Caco-2 (cell line): ENCODE measurements at regions not wholly inside any gene's neighbourhood (a gene's known extent, or its start where the extent isn't known, plus 50 kb on each side); places are given as distances from the start of the nearest gene placed in this dataset.
"Not testable (repeated sequence)": the region's sequence is repeated elsewhere in the genome, so short reads cannot be mapped to it uniquely, and the experiment has no call there.

Source experiments
- BruUV-seq: library from RNA; stranded (reverse); fragments of 400-500 nt; replicated peaks from 2 replicates; lab custom pipeline; 2021; lab: Mats Ljungman, UMichigan
- CTCF ChIA-PET: fragments of 300-600 bp; sonication (Branson Sonifier 250); formaldehyde crosslinking; loops from one replicate; lab custom pipeline; 2022; ENCODE audit warnings: antibody characterized with exemption; lab: Charles Lee
- POLR2A ChIA-PET: fragments of 300-600 bp; sonication (Branson Sonifier 250); formaldehyde crosslinking; loops from one replicate; lab custom pipeline; 2022; ENCODE audit warnings: antibody characterized with exemption; lab: Charles Lee
- DNase-seq, 2 experiments: peaks; one replicate each; pipeline versions ENCODE4 v3.0.0 to v3.0.0-alpha.2; 2020 to 2022
- H3K27me3 ChIP-seq: replicated peaks from 2 replicates; pipeline ENCODE4 v1.6.0; 2011; ENCODE audit warnings: low read length; ENCODE audit not compliant: control insufficient read depth, insufficient read depth
- H3K36me3 ChIP-seq: 2 replicates; pipeline ENCODE4 v1.5.1; 2011; ENCODE audit warnings: low read length; ENCODE audit not compliant: control insufficient read depth, insufficient read depth
- H3K4me1 ChIP-seq: fragments of 250-450 bp; sonication (Bioruptor Pico); 2 replicates; pipeline ENCODE4 v1.5.1; 2020; ENCODE audit warnings: mild to moderate bottlenecking
- H3K4me3 ChIP-seq: 2 replicates; pipeline ENCODE4 v1.5.1; 2011; ENCODE audit warnings: low read depth, mild to moderate bottlenecking, control low read depth, low read length
- H3K9me3 ChIP-seq: fragments of 250-450 bp; sonication (Bioruptor Pico); 2 replicates; pipeline ENCODE4 v1.5.1; 2020; ENCODE audit warnings: mild to moderate bottlenecking, moderate library complexity
- H3K27ac Mint-ChIP-seq: one replicate; pipeline ENCODE4 v1.8.0; 2022; ENCODE audit warnings: mixed read lengths; ENCODE audit not compliant: unreplicated experiment
- H3K27me3 Mint-ChIP-seq: one replicate; pipeline ENCODE4 v1.8.0; 2022; ENCODE audit warnings: mixed read lengths; ENCODE audit not compliant: insufficient read depth, unreplicated experiment
- H3K36me3 Mint-ChIP-seq: one replicate; pipeline ENCODE4 v1.8.0; 2022; ENCODE audit warnings: mild to moderate bottlenecking, mixed read lengths; ENCODE audit not compliant: insufficient read depth, unreplicated experiment
- H3K4me1 Mint-ChIP-seq: one replicate; pipeline ENCODE4 v1.8.0; 2022; ENCODE audit warnings: low read depth, mixed read lengths; ENCODE audit not compliant: unreplicated experiment
- H3K4me3 Mint-ChIP-seq: one replicate; pipeline ENCODE4 v1.8.0; 2022; ENCODE audit warnings: mild to moderate bottlenecking, moderate library complexity, mixed read lengths; ENCODE audit not compliant: unreplicated experiment
- H3K9me3 Mint-ChIP-seq: one replicate; pipeline ENCODE4 v1.8.0; 2022; ENCODE audit warnings: mixed read lengths; ENCODE audit not compliant: unreplicated experiment
- intact Hi-C: fragments of 100-400 bp; cut with micrococcal nuclease; formaldehyde crosslinking; loops from one replicate; pipeline ENCODE4 v1.10.0; 2022; ENCODE audit not compliant: unreplicated experiment
- TF ChIP-seq, protein P1 (sequence below), 2 experiments: fragments of 200-600 bp in 1 of 2; IDR thresholded peaks; 1 replicate in 1 of 2; 2 replicates in 1 of 2; pipeline versions ENCODE4 v1.5.1 to v1.8.0; 2011 to 2022; ENCODE audit warnings: antibody characterized with exemption in 1 of 2, control low read depth in 1 of 2, inconsistent platforms in 1 of 2, low read depth in 1 of 2, low read length in 1 of 2, mild to moderate bottlenecking in 1 of 2, moderate library complexity in 1 of 2; ENCODE audit not compliant: insufficient read depth in 1 of 2, severe bottlenecking in 1 of 2, unreplicated experiment in 1 of 2

DNA sequence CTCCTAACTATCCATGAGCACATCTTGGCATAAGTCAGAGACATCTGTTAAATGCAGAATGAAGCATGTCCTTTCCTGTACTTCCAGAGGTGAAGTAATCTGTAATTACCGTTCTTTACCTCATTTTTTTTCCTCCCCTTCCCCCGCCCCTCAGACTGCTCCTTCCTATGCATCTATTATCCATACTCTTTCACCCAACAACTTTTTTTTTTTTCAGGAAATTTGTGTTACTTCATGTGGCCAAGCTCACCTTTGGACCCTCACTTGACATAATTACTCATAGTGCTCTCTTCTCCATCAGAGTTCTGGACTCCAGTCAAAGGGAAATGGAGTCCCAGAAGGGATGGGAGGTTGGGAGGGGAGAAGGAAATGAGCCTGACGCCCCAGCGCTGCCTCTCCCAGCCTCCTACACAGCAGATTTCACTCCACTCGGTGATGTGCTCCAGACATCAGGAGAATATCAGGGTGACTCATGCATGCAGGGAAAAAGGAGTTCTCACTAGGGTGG, 568.8 kb downstream of the STIM2 start:
- Histone ChIP-seq H3K4me3 (no peak overlapping the region), H3K4me1 (no peaks in the 10 kb centered on the region), H3K9me3 (no peaks in the 10 kb centered on the region), H3K36me3 (no peaks in the 10 kb centered on the region), H3K27me3 (no peaks in the 10 kb centered on the region)
- intact Hi-C loops, result no loop called here
- H3K27ac Mint-ChIP-seq, result no peak overlapping the region
- DNase-seq, result no peak
- ChIA-PET POLR2A (no interaction called here), CTCF (no interaction called here)
- H3K9me3 Mint-ChIP-seq, result peaks cover 6% of the 10 kb centered on the region
- TF ChIP-seq, protein P1, sequence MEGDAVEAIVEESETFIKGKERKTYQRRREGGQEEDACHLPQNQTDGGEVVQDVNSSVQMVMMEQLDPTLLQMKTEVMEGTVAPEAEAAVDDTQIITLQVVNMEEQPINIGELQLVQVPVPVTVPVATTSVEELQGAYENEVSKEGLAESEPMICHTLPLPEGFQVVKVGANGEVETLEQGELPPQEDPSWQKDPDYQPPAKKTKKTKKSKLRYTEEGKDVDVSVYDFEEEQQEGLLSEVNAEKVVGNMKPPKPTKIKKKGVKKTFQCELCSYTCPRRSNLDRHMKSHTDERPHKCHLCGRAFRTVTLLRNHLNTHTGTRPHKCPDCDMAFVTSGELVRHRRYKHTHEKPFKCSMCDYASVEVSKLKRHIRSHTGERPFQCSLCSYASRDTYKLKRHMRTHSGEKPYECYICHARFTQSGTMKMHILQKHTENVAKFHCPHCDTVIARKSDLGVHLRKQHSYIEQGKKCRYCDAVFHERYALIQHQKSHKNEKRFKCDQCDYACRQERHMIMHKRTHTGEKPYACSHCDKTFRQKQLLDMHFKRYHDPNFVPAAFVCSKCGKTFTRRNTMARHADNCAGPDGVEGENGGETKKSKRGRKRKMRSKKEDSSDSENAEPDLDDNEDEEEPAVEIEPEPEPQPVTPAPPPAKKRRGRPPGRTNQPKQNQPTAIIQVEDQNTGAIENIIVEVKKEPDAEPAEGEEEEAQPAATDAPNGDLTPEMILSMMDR (IDR thresholded peaks at IDR 0.05; ENCODE audit: insufficient read depth in 1 of 2, low read depth in 1 of 2, low read length in 1 of 2, severe bottlenecking in 1 of 2, unreplicated experiment in 1 of 2), result no peak
- H3K36me3 Mint-ChIP-seq, result no peaks in the 10 kb centered on the region
- no peaks in the 10 kb centered on the region for H3K27me3 Mint-ChIP-seq
- H3K4me1 Mint-ChIP-seq, result no peaks in the 10 kb centered on the region
- no TSS peak for BruUV-seq
- no peak overlapping the region for H3K4me3 Mint-ChIP-seq

DNA sequence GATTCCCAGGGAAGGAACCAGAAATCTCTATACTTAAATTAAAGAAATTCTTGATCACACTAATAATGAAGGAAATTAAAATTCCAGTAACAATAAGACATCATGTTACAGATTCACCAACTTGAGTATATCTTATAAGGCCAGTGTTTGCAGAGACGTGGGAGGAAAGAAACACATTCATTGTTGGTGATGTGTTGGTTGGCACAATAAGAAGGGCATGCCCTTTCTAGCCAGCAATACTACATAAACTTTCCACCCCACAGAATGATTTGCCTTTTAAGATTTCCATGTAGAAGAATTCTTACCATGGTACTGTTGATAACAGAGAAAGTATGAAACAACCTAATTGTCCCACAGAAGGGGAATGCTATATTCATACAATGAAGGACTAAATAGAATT, 581.5 kb downstream of the STIM2 start:
- no TSS peak for BruUV-seq

DNA sequence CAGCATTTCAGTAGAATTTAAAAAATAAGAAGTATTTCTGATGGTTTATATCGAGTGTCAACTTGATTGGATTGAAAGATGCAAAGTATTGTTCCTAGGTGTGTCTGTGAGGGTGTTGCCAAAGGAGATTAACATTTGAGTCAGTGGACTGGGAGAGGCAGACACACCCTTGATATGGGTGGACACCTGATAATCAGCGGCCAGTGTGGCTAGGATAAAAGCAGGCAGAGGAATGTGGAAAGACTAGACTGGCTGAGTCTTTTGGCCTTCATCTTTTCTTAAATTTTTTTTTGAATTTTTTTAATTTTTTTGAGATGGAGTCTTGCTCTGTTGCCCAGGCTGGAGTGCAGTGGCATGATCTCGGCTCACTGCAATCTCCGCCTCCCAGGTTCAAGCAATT, 582.0 kb downstream of the STIM2 start:
- BruUV-seq, H3K27me3 Mint-ChIP-seq, H3K4me3 ChIP-seq, H3K9me3 ChIP-seq, H3K4me1 Mint-ChIP-seq, H3K36me3 ChIP-seq, H3K4me3 Mint-ChIP-seq, POLR2A ChIA-PET, DNase-seq, H3K4me1 ChIP-seq, CTCF ChIA-PET, H3K9me3 Mint-ChIP-seq, H3K36me3 Mint-ChIP-seq, H3K27me3 ChIP-seq: not testable (repeated sequence)
- intact Hi-C loops, result loop anchor here (10.0 kb wide), 1 partner anchor 78 kb away; no protein-coding TSS in a partner anchor
- H3K27ac Mint-ChIP-seq, result peak overlapping the region; percentile 72

More for the DNA sequence above, 581.5 kb downstream of the STIM2 start:
- Histone ChIP-seq H3K4me1 (no peaks in the 10 kb centered on the region), H3K27me3 (no peaks in the 10 kb centered on the region), H3K36me3 (no peaks in the 10 kb centered on the region), H3K9me3 (no peaks in the 10 kb centered on the region), H3K4me3 (no peak overlapping the region)
- H3K27ac Mint-ChIP-seq, result peak overlapping the region; percentile 72
- no peak overlapping the region for H3K4me3 Mint-ChIP-seq
- DNase-seq, result no peak
- no peaks in the 10 kb centered on the region for H3K36me3 Mint-ChIP-seq
- H3K27me3 Mint-ChIP-seq, result no peaks in the 10 kb centered on the region
- TF ChIP-seq, protein P1 (IDR thresholded peaks at IDR 0.05; ENCODE audit: insufficient read depth in 1 of 2, low read depth in 1 of 2, low read length in 1 of 2, severe bottlenecking in 1 of 2, unreplicated experiment in 1 of 2), result no peak
- ChIA-PET POLR2A (no interaction called here), CTCF (no interaction called here)
- intact Hi-C loops, result loop anchor here (10.0 kb wide), 1 partner anchor 77 kb away; no protein-coding TSS in a partner anchor
- no peaks in the 10 kb centered on the region for H3K9me3 Mint-ChIP-seq
- no peaks in the 10 kb centered on the region for H3K4me1 Mint-ChIP-seq

DNA sequence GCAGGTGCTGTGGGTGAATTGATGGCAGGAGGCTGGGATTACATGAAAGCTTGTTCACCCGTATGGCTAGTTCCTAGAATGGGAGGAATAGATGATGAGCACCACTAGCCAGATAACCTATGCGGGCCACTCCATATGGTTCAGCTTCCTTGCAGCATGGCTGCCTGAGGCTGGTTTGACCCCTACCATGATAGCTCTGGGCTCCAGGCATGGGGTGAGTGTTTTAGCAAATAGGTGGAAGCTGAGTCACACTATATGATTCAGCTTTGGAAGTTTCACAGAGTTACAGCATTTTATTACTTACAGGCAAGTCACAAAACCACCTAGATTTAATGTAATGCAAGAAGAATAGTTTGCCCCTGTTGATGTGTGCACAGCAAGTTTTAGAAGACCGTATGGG, 603.2 kb downstream of the STIM2 start:
- no peaks in the 10 kb centered on the region for H3K36me3 Mint-ChIP-seq
- TF ChIP-seq, protein P1 (IDR thresholded peaks at IDR 0.05; ENCODE audit: insufficient read depth in 1 of 2, low read depth in 1 of 2, low read length in 1 of 2, severe bottlenecking in 1 of 2, unreplicated experiment in 1 of 2), result no peak
- Histone ChIP-seq H3K4me3 (no peak overlapping the region), H3K27me3 (no peaks in the 10 kb centered on the region), H3K4me1 (no peaks in the 10 kb centered on the region), H3K9me3 (no peaks in the 10 kb centered on the region), H3K36me3 (no peaks in the 10 kb centered on the region)
- intact Hi-C loops, result no loop called here
- H3K9me3 Mint-ChIP-seq, result no peaks in the 10 kb centered on the region
- no peak overlapping the region for H3K27ac Mint-ChIP-seq
- peaks cover 2% of the 10 kb centered on the region for H3K27me3 Mint-ChIP-seq
- H3K4me1 Mint-ChIP-seq, result no peaks in the 10 kb centered on the region
- no peak for DNase-seq
- CTCF ChIA-PET, result no interaction called here
- POLR2A ChIA-PET, result no interaction called here
- no peak overlapping the region for H3K4me3 Mint-ChIP-seq
- BruUV-seq, result no TSS peak
